MCF 10A (cell line): ENCODE measurements at regions not wholly inside any gene's neighbourhood (a gene's known extent, or its start where the extent isn't known, plus 50 kb on each side); places are given as distances from the start of the nearest gene placed in this dataset.

ENCODE experiments used
- BruUV-seq: library from RNA; stranded (reverse); fragments of 400-500 nt; replicated peaks from 2 replicates; lab custom pipeline; 2021; lab: Mats Ljungman, UMichigan
- CTCF ChIA-PET: fragments of 300-600 bp; sonication (Branson Sonifier 250); formaldehyde crosslinking; extraction: SDS; loops from one replicate; lab custom pipeline; 2021; ENCODE audit warnings: antibody characterized with exemption, inconsistent platforms; lab: Yijun Ruan, JAX
- POLR2A ChIA-PET: fragments of 300-600, 350-650 bp; sonication (Branson Sonifier 250); formaldehyde crosslinking; extraction: SDS; loops from one replicate; lab custom pipeline; 2020; ENCODE audit warnings: antibody characterized with exemption, inconsistent platforms; lab: Yijun Ruan, JAX
- DNase-seq: peaks from one replicate; pipeline ENCODE4 v3.0.0-alpha.2; 2018; ENCODE audit not compliant: unreplicated experiment
- H3K27ac Mint-ChIP-seq: one replicate; pipeline ENCODE4 v1.8.0; 2022; ENCODE audit warnings: mild to moderate bottlenecking, low read depth, mixed read lengths; ENCODE audit not compliant: unreplicated experiment
- H3K27me3 Mint-ChIP-seq: one replicate; pipeline ENCODE4 v1.8.0; 2022; ENCODE audit warnings: mixed read lengths; ENCODE audit not compliant: insufficient read depth, unreplicated experiment
- H3K36me3 Mint-ChIP-seq: one replicate; pipeline ENCODE4 v1.8.0; 2022; ENCODE audit warnings: mild to moderate bottlenecking, moderate library complexity, mixed read lengths; ENCODE audit not compliant: insufficient read depth, unreplicated experiment
- H3K4me1 Mint-ChIP-seq: one replicate; pipeline ENCODE4 v1.8.0; 2022; ENCODE audit warnings: mixed read lengths; ENCODE audit not compliant: insufficient read depth, unreplicated experiment
- H3K4me3 Mint-ChIP-seq: one replicate; pipeline ENCODE4 v1.8.0; 2022; ENCODE audit warnings: mild to moderate bottlenecking, moderate library complexity, mixed read lengths; ENCODE audit not compliant: unreplicated experiment
- H3K9me3 Mint-ChIP-seq: one replicate; pipeline ENCODE4 v1.8.0; 2022; ENCODE audit warnings: mixed read lengths; ENCODE audit not compliant: unreplicated experiment
- CTCF ChIP-seq: fragments of 200-600 bp; IDR thresholded peaks from one replicate; pipeline ENCODE4 v1.8.0; 2022; ENCODE audit warnings: antibody characterized with exemption, mild to moderate bottlenecking; ENCODE audit not compliant: unreplicated experiment
- intact Hi-C: fragments of 100-400 bp; cut with micrococcal nuclease; formaldehyde crosslinking; loops from 2 replicates; pipeline ENCODE4 v1.14.1; 2022

GRCh38 chr2:71908798-71909197 is 238.9 kb downstream of the CYP26B1 start:
- BruUV-seq = no TSS peak
- no peak overlapping the region for H3K27ac Mint-ChIP-seq
- intact Hi-C loops = no loop called here
- no peaks in the 10 kb centered on the region for H3K36me3 Mint-ChIP-seq
- H3K9me3 Mint-ChIP-seq = peaks cover 16% of the 10 kb centered on the region
- ChIA-PET POLR2A (interaction anchor here (0.8 to 1.8 kb wide), 3 partner anchors 13 to 240 kb away, joined by 3 to 5 read pairs (median 3); no protein-coding TSS in a partner anchor), CTCF (interaction anchor here (0.6 to 5.7 kb wide), 6 partner anchors 12 to 318 kb away, joined by 3 to 42 read pairs (median 4); no protein-coding TSS in a partner anchor)
- no peak for DNase-seq
- H3K4me1 Mint-ChIP-seq = no peaks in the 10 kb centered on the region
- TF ChIP-seq CTCF = no peak
- H3K4me3 Mint-ChIP-seq = no peak overlapping the region
- peaks cover 42% of the 10 kb centered on the region for H3K27me3 Mint-ChIP-seq

GRCh38 chr2:71907503-71907902 is 240.2 kb downstream of the CYP26B1 start:
- no peak for TF ChIP-seq CTCF
- DNase-seq = no peak
- H3K9me3 Mint-ChIP-seq = peaks cover 16% of the 10 kb centered on the region
- no peaks in the 10 kb centered on the region for H3K36me3 Mint-ChIP-seq
- ChIA-PET POLR2A (interaction anchor here (0.7 to 1.4 kb wide), 2 partner anchors 11 to 650 kb away, joined by 4 read pairs; no protein-coding TSS in a partner anchor), CTCF (interaction anchor here (5.7 kb wide), 1 partner anchor 17 kb away, joined by 42 read pairs; no protein-coding TSS in a partner anchor)
- H3K4me3 Mint-ChIP-seq = no peak overlapping the region
- no peak overlapping the region for H3K27ac Mint-ChIP-seq
- BruUV-seq = no TSS peak
- H3K4me1 Mint-ChIP-seq = no peaks in the 10 kb centered on the region
- peaks cover 45% of the 10 kb centered on the region for H3K27me3 Mint-ChIP-seq
- intact Hi-C loops = no loop called here

- intact Hi-C loops = no loop called here
- H3K27ac Mint-ChIP-seq = no peak overlapping the region
- ChIA-PET POLR2A (interaction anchor here (0.7 kb wide), 1 partner anchor 649 kb away, joined by 4 read pairs; no protein-coding TSS in a partner anchor), CTCF (interaction anchor here (1.2 to 5.7 kb wide), 2 partner anchors 18 to 244 kb away, joined by 4 to 42 read pairs; no protein-coding TSS in a partner anchor)
- H3K4me1 Mint-ChIP-seq = no peaks in the 10 kb centered on the region
- H3K9me3 Mint-ChIP-seq = peaks cover 16% of the 10 kb centered on the region
- no TSS peak for BruUV-seq
- TF ChIP-seq CTCF = no peak
- peaks cover 45% of the 10 kb centered on the region for H3K27me3 Mint-ChIP-seq
- H3K36me3 Mint-ChIP-seq = no peaks in the 10 kb centered on the region
- DNase-seq = no peak
- no peak overlapping the region for H3K4me3 Mint-ChIP-seq
Measured at GRCh38 chr2:71906357-71906973, 241.2 kb downstream of the CYP26B1 start.

- ChIA-PET CTCF (interaction anchor here (1.2 kb wide), 1 partner anchor 245 kb away, joined by 4 read pairs; no protein-coding TSS in a partner anchor), POLR2A (no interaction called here)
- peaks cover 12% of the 10 kb centered on the region for H3K9me3 Mint-ChIP-seq
- no peaks in the 10 kb centered on the region for H3K36me3 Mint-ChIP-seq
- TF ChIP-seq CTCF = no peak
- intact Hi-C loops = no loop called here
- DNase-seq = no peak
- no TSS peak for BruUV-seq
- H3K4me3 Mint-ChIP-seq = no peak overlapping the region
- H3K27me3 Mint-ChIP-seq = peaks cover 54% of the 10 kb centered on the region
- no peaks in the 10 kb centered on the region for H3K4me1 Mint-ChIP-seq
- no peak overlapping the region for H3K27ac Mint-ChIP-seq
Measured at GRCh38 chr2:71905205-71905604, 242.5 kb downstream of the CYP26B1 start.
